EH (cell line): ENCODE measurements at regions not wholly inside any gene's neighbourhood (a gene's known extent, or its start where the extent isn't known, plus 50 kb on each side); places are given as distances from the start of the nearest gene placed in this dataset.

Experiments used
- DNase-seq: peaks from one replicate; pipeline ENCODE4 v3.0.0-alpha.2; 2015; ENCODE audit warnings: low read depth

DNA sequence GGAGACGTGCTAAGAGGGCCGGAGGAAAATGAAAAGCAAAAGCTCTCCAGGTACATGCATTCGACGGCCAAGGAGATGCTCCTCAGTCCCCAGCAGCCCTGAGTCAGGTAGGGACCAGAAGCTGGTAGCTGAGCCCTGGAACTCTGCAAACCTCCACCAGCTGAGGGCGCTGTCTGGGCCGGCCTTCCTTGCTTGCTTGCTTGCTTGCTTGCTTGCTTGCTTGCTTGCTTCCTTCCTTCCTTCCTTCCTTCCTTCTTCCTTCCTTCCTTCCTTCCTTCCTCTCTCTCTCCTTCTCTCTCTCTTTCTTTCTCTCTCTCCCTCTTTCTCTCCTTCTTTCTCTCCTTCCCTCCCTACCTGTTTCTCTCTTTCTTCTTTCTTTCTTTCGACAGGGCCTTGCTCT is 94.6 kb upstream of the RASGRF1 start:
- DNase-seq = no peak

DNA sequence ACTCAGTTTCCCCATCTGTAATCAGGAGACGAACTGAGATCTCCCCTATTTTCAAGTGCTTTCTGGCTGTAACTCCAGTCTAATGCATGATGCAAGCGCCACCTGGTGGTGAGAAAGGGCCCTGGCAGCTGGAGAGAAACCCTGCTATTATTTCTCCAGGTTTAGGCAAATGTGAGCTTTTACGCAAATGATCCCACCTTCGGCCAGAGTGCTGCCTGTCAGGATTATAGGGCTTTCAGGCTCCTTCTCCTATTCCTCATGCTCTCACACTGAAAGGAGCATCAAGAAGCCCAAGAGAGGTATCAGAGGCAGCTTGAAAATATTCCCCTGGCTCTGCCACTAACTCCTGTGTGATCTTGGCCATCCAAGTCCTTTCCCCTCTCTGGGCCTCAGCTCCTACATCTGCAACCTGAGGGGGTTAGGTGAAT is 93.9 kb upstream of the RASGRF1 start:
- DNase-seq = peak; percentile 62

DNA sequence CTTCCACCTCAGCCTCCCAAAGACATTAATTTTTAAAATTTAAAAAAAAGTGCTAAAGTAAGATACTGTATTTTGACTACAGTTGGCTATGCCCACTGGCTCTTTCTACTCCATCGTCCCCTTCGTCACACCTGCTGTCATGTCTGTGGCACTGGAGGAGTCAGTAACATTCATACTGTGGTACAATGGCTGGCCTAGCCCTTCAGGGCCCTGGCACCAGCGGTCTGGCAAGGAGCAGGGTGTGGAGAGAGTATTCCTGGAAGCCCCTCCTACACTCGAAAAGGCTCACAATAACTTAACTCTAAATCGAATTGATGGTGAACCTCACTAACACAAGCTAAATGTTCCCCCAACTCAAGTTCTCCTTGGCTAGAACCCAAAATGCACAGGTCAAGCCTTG is 89.7 kb upstream of the RASGRF1 start:
- no peak for DNase-seq

DNA sequence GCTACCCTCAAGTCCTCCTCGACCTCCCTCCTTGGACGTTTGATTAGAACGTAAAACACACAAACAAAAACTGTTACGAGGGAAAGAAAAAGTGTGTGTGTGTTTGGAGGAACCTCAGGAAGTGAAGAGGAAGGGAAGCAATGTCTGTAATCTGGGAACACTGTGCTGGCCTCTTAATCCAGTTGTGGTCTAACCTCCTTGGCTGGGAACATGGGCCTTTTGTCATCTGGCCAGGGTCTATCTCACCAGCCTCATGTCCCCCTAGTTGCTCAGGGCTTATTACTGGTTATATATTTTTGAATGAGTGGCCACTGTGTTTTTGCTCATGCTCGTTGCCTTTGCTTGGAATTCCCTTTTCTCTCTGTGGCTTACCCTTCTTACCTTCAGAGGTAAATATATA is 89.0 kb upstream of the RASGRF1 start:
- DNase-seq = no peak

DNA sequence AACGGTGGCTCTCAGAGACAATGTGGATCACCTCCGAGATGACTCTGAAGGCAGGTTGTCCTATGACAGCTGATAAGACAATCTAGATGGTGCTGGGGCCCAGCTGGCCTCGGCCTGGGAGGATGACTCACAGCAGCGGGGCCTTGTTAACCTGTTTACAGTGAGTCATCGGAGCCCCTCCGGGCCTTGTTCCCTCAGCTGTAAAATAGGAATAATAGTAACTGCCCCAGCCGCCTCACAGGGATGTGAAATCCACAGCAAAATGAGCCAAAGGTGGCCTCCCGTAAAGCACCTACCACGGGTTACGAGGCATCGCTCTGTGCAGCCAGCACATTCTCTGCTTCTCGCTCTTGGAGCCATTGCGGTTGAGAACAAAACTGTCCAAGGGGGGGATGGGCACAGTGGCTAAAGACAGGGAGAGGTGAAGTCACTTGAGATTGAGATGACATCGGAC is 88.6 kb upstream of the RASGRF1 start:
- DNase-seq = peak; percentile 52

DNA sequence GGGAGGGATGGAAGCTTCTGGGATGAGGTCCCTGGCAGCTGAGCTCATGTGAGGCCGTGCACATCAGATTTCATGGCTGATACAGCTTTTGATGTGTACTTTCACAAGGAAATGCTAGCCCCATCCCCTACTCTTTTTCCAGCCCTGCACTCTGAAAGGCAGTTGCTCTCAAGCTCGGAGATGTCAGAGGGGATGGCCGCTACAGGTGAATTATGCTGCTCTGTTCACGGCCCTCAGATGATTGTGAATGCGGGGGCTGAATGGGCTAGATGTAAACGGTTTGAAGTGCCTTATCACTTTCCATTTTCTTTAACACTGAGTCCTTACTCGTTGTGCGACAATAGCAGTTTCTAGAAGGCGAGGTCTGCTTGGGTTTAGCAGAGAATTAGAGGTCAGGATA is 88.0 kb upstream of the RASGRF1 start:
- no peak for DNase-seq

DNA sequence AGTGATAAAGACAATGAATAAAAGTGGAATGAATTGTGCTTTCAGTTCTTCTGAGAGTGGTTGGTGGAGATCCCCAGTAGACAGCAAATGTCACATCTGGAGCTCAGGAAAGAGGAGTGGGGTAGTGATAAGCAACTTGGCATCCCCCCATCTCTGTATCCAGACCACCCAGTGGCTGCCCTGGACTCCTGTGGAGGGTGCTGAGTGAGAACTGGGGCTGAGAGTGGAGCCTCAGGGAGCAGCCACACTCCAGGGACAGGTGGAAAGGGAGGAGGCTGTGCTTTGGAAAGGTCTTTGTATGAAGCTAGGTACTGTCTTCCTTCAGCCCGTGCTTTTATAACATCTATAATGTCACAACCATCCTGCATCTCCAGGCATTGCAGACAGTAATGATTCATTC is 85.6 kb upstream of the RASGRF1 start:
- no peak for DNase-seq

DNA sequence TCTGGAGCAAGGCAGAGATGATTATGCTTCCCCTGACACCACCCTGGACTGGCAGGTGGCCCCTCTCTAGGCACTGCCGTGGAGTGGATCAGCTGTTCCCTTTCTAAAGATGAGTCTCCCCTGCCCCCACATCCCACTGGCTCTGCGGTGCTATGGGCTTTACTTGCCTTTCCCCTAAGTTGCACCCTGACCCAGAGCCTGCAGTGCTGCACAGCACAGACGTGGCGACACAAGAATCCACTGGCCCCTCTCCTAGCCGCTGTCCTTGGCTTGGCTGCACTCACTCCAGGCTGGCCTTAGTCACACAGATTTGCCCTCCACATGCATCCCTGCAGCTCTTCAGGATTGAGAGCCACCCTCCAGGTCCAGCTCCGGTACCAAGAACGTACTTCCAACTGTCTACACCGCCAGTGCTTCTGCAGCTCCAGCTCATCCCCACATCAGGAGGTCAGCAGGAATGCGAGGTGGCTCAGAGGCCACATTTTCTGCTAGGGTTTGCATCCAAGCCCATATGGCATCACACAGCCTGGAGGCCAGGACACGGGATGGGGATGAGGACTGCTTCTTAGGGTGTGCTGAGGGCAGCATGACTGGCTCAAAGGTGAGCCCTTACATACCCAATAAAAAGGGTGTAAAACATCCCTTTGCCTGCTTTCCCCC is 82.4 kb upstream of the RASGRF1 start:
- no peak for DNase-seq

DNA sequence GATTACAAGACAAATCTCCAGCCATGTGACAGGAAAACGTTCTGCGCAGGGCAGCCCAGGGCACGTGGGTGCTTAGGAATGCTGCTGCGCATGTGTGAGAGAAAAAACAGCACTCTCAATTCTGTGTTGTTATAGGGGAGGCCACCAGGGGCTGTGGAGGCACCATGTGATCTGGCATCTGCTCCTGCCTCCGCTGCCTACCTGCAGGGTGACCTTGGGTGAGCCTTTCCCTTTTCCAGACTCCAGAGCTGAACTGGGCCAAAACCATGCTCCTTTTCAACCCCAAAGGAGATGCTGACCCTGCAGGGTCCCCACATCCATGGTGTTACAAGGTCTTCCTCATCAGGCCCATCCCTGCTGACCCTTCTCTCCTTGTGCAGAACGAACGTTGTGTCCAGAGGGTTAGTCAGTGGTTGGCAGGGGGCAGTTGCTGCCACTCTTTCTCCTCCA is 81.5 kb upstream of the RASGRF1 start:
- DNase-seq = no peak

DNA sequence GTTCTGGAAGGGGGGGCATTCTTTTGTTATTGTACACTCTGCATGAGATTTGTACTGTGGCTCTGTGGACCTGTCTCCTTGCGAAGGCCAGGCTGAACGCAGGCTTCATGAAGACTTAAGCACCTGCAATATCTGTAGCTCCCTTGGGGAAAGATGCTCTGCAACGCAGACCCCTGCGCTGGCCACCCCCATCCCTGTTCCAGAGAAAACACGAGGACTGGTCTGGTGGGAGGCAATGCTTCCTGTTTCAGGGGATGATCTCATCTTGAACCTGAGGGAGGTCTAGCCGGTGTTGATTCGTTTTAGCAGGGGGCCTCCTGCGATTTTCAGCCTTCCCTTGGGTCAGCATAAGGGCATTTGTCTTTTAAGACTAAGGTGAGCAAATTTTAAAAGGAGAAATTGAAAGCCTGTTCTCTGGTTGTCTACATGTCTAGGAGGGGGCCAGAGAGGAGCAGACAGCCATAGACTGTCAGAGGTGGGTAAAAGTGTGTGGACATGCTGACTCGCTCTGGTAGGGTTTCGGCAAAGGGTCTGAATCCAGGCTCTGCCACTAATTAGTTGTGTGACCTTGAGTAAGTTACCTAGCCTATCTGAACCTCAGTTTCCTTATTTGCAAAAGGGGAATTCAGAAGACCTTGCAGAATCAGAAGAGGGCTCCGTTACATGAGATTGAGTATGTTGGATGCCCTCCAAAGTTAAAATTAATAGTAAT is 80.9 kb upstream of the RASGRF1 start:
- DNase-seq = no peak

DNA sequence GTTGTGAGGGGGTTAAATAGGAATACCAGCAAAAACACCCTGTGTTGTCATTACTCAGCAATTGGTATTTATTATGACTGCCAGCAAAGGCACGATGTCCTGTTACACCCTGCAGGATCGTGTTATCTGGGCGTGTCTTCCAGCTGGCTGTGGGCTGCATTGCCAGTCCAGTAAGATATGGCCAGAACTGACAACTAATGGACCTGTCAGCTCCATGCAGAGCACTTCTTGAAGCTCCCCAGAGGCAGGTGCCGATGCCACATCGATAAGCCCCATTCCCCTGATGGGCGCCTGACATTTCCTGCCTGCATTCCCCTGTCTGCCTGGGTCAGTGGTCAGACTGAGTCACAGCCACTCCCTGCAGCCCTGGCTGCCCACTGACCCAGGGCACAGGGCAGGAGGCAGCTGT is 79.7 kb upstream of the RASGRF1 start:
- DNase-seq = peak; percentile 37

DNA sequence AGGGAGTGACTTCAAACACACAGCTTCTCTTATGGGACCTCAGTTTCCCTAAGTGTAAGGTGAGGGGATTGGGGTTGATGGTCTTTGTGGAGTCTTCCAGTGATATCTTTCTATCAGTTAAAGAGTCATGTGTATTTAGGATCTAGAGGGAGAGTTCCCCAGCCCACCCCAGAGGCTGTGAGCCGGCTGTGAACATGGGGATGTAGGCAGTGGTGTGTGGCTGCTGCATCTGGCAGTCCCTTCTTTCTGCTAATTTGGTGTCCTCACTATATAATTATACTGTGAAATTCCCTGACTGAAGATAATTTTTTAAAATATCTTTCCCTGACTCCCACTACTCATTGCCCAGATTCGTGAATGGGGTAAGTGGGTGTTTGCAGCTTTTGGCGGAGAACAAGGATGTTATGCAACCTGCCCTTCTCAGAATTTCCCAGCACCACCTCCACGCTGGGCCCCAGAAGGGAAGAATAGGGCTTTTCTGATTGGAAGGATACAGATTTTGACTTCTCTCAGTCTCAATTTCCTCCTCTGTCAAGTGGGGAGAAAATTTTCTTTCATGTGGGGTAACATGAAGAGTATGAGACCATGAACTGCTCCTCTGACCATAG is 79.0 kb upstream of the RASGRF1 start:
- no peak for DNase-seq

DNA sequence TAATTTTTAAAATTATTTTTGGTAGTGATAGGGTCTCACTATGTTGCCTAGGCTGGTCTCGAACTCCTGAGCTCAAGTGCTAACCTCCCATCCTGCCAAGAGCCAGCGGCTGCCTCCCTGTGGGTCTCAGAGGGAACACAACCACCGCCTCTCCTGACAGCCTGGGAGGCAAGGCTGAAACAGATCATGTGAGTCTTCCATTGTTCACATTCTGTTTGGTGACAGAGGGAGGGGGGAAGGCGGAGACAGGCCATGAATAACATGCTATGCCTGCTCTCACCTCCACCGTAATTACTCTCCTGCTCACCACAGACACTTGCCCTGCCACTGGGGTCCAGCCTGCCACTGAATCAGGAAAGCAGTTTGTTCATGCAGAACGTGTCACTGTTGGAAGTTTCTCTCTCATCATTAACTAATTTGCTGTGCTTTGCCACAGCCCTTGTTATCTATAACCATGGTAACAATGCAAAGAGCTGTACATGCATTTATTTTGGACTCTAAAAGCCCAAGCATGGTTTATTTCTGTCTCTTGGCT is 78.4 kb upstream of the RASGRF1 start:
- no peak for DNase-seq

DNA sequence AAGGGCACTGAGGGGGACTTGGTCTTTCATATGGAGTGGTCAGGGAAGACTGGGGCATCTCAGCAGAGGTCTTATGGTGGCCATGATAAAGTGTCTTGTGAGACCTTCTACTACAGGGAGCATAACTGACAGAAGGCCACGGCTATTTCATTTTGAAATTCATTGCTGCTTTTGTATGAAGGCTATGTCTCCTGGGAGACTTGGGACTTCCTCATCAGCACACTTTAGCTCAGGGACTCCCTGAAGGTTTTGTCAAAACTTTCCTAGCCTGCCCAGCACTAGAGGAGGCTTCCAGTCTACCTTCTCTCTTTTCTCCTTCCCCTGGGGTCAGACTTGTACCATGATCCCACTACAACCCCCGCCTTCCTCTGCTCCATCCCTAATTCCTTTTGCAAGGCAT is 77.2 kb upstream of the RASGRF1 start:
- DNase-seq = no peak

DNA sequence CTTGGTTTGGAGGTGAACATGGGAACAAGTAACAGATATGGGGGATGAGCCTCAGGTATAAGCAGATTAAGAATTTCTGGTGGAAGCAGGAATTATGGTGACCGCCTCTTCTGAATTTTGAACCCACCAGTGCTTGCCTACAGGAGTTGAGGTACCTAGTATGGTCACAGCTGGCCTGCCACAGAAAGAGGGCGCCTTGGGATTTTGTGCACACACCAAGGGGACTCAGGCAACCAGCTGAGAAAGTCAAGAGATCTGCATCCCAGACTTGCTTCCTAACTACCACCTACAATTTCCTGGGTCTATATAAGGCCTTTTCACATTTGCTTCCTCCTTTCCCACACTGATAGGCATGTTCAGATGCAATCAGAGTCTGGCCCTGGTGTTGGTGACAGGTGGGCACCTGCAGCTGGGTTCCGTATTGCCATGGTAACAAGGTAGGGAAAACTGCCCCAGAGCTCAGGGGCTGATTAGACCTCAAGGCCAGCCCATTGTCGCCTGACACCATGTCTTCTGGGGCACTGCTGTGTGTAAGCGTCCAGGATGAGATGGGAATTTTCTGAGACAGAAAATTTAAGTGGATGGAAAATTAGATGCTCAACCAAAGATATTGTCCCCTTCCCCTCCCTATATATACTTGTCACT is 75.9 kb upstream of the RASGRF1 start:
- DNase-seq = no peak

DNA sequence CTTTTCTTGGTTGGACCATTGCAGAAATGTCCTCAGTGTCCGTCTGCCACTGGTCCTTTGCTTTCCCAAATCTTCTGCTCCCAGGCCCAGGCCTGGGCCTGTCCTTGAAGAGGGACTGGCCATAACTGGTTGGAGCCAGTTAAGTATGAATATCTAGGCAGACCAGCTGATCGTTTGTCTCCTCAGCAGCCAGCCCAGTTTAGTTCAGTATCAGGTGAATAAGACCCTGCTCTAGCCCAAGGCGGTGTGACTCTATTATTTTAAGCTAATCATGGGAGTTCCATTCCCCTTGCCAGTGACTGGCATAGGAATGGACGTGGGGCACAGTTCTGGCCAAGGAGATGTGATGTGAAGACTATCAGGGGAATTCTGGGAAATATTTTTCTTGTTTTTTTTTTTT is 73.9 kb upstream of the RASGRF1 start:
- no peak for DNase-seq

DNA sequence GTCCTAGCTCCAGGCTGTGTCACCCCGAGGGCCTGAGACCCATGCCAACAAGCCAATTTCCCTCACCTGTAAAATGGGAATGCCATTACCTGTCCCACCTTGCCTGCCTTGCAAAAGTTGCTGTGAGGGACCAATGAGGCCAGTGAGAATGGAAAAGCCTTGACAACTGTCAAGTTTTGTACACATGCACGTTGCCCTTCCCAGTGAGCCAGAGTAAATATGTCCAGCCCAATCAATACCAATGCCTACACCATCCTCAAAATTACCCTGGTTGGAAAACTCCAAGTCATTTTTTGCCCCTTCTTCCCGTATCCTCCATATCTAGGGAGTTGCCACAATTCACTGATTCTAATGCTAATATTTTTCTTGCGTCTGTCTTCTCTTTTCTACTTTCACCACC is 73.5 kb upstream of the RASGRF1 start:
- DNase-seq = no peak

DNA sequence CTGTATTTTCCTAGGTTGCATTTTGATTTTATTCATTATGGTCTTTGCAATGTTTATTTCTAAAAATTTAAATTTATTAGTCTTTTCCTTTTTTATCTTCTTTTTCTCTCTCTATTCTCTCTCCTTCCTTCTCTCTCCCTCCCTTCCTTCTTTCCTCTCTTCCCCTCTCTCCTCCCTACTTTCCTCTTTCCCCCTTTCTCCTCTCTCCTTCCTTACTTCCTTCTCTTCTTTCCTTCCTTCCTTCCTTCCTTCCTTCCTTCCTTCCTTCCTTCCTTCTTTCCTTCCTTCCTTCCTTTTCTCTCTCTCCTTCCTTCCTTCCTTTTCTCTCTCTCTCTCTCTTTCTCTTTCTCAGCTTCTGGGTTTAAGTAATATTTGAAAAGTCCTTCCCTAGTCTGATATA is 72.8 kb upstream of the RASGRF1 start:
- no peak for DNase-seq

DNA sequence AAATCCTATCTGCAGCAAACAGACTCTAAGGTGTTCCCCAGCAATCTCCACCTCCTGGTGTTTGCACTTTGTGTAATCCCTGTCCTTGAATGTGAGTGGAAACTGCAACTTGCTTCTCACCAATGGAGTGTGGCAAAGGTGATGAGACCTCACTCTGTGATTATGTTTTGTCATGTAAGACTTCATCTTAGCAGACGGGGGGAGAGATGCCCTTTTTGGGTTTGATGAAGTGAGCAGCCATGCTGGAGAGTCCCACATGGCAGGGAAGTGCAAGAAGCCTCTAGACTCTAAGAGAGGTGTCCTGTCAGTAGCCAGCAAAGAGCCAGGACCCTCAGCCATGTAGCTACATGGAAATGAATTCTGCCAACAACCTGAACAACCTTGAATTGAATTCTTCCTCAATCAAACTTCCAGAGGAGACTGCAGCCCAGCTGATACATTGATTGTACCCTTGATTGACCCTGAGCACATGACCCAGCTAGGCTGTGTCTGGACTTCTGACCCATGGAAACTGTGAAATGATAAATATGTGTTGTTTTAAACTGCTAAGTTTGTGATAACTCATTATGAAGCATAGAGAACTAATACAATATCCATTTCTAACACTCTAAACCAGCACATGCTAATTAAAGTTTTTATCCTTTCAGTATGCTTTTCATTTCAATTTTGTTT is 71.4 kb upstream of the RASGRF1 start:
- no peak for DNase-seq

DNA sequence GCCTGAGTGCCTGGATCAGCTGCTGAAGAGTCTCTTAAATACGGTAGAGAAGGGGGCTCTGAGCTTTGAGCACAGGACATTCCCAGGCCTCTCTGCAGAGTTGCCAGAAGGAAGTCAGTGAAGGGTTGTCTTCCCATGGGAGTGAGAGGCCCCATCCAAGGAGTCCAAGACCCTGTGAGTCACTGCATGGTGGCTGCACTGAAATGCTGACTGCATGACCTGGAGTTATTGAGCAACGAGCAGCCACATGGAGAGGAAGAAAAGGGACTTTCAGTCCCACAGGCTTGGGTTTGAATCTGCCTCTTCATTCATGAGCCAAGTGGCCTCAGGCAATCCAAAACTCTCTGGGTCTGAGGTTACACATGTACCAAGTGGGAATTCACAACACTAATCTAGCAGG is 69.6 kb upstream of the RASGRF1 start:
- peak; percentile 62 for DNase-seq

DNA sequence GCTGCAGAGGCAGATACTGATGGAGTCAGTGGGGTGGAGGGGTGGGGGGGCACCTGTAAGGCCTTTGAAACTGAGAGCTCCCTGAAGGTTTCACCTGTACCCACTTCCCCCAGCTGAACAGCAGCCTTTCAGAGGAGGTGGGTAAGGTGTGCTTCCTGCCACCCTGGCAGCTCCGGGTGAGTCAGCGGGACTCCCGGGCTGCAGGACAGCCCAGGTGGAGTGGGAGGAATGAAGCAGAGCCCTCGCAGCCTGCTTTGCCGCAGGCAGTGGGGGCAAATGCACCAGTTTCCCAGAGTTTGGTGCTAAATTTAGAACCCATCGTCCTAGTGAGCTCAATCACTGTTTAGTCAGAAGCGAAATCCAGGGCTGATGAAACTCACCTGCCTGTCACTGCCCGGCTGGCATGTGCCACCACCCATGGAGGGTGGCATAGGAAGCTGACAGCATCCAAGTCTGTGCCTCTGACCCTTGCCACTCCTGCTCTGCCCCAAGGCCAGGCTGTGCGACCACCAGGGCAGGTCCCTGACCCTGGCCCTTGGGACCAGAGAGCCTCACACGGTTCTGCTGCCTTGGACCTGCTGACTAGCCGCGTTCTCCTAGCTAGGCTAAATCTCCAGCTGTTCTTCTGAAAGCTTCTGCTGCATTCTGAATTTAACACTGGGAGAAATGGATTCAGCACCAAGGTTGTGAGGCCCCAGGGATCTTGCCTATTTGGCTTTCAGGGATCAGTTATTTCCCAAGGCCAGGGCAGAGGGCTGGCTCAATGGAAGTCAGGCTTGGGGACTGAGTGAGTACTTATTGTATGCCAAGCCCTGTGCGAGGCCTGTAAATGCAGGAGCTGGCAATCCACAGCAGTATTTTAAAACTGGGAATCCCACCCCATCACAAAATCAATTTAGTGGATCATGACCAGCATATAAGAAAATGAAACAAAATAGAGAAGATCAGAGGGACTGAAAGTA is 67.3 kb upstream of the RASGRF1 start:
- DNase-seq = no peak
